Choroid plexus epithelial cell (primary cell): ENCODE measurements at regions not wholly inside any gene's neighbourhood (a gene's known extent, or its start where the extent isn't known, plus 50 kb on each side); places are given as distances from the start of the nearest gene placed in this dataset.

Experiments used
- DNase-seq: peaks from one replicate; pipeline ENCODE4 v3.0.0-alpha.2; 2010; ENCODE audit warnings: low read depth
- H3K4me3 ChIP-seq: 2 replicates; pipeline ENCODE4 v1.5.1; 2011; ENCODE audit warnings: low read depth, mild to moderate bottlenecking, control low read depth, low read length, moderate library complexity
- CTCF ChIP-seq: conservative IDR thresholded peaks from 2 replicates; pipeline ENCODE4 v1.5.1; 2011; ENCODE audit warnings: low read depth, mild to moderate bottlenecking, control low read depth, inconsistent platforms, low read length, moderate library complexity

DNA sequence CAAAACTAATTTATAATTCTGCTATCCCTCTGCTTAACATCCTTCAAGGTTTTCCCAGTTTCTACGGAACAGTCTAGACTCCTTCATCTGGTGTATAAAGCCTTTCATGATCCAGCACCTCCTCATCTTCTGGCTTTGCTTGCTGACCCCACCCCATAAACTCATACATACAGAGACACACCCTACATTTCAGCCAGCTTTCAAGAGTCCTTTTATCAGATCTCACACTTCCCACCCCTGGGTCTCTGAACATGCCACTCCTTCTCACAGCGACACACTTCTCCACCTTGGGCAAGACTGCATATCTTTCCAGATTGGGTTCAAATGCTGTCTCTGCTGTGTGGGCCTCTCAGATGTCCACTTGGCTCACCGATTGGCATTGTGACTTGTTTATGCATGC lies 166.8 kb upstream of the LPP start:
- no peak for DNase-seq
- no peak for TF ChIP-seq CTCF
- H3K4me3 ChIP-seq = no peak overlapping the region

DNA sequence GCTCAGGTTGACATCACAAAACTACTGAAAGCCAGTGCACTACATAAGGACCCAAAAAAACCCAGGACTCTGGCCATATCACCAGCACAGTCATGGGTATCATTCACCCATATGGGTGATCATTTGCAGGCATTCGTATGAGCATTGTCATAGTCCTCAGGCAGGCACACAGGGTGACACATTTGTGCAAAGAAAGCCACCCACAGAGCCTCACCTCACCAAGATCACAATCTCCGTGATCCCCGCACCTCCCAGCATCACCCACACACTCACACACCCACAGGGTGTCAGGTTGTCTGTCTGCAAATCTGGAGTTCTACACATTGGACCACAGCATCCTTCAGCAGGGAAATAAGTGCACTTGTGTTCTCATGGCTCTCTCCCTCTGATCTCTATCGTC lies 166.0 kb upstream of the LPP start:
- no peak overlapping the region for H3K4me3 ChIP-seq
- DNase-seq = no peak
- no peak for TF ChIP-seq CTCF

- H3K4me3 ChIP-seq = no peak overlapping the region
- no peak for TF ChIP-seq CTCF
- no peak for DNase-seq
These were observed 164.3 kb upstream of the LPP start for GRCh38 chr3:187989575-187990153.

GRCh38 chr3:187992609-187993008 lies 161.3 kb upstream of the LPP start:
- no peak for TF ChIP-seq CTCF

DNA sequence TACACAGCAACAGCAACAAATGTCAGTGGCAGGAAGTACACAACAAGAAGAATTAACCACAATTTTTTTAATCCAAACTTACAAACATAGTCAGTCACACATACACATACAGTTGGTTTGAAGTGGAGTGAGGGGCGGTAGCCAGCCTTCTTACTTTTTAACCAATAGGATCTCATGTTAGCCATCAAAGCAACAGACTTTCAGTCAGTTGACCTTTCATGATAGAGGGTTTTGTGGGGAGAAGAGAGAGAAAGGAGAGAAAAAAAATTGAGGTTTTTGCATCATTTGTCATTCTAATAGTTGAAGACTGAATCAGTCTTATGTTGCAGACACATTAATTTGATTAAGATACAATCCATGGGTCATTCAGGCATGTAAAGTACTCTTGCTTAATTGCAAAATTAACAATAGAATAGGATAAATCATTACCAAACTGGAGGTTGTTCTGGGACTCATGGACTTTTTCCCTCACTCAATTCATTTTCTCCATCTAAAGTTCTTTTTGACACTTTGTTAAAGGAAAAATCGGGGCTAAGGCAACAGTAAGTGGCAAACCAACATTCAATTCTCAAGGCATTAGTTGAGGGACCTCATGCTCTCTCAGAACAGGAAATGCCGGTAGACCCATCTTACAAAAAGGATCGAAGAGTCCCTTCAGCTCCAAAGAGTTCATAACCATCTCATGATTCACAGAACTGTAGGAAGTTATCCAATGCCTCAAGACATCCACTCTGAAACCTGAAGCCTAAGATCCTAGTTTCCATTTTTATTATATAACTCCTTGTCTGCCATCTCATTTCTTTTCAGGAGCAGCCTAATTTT lies 159.5 kb upstream of the LPP start:
- TF ChIP-seq CTCF = no peak
- DNase-seq = peak; percentile 63
- no peak overlapping the region for H3K4me3 ChIP-seq

More at GRCh38 chr3:187992609-187993008, 161.3 kb upstream of the LPP start:
- DNase-seq = no peak
- H3K4me3 ChIP-seq = no peak overlapping the region

GRCh38 chr3:187995043-187995400 lies 158.9 kb upstream of the LPP start:
- no peak overlapping the region for H3K4me3 ChIP-seq
- no peak for TF ChIP-seq CTCF
- no peak for DNase-seq

- no peak overlapping the region for H3K4me3 ChIP-seq
- no peak for DNase-seq
- no peak for TF ChIP-seq CTCF
These were observed 158.3 kb upstream of the LPP start for GRCh38 chr3:187995667-187996066.
